ENCODE measurements at regions not wholly inside any gene's neighbourhood (a gene's known extent, or its start where the extent isn't known, plus 50 kb on each side); places are given as distances from the start of the nearest gene placed in this dataset.
"Not testable (repeated sequence)": the region's sequence is repeated elsewhere in the genome, so short reads cannot be mapped to it uniquely, and the experiment has no call there.

DNA sequence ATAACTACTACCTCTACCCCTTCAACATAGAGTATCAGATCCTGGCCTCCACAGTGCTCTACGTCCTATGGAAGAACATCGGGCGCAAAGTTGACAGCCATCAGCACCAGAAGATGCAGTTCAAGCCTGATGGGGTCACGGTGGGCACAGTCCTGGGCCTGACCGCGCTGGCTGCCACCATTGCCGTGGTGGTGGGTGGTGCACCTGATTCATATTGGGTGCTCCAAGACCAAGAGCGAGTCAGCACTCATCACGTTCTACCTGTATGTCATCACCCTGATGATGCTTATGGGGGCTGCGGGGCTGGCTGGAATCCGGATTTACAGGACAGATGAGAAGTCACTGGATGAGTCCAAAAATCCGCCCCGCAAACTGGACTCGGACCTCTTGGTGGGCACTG, 846.4 kb downstream of the RPIA start:
- not testable (repeated sequence) for H3K23ac ChIP-seq (ENCODE audit: low read depth, low read length, poor library complexity); H3K18ac ChIP-seq (ENCODE audit: low read length); H3K14ac ChIP-seq (ENCODE audit: low read length); H3K27ac ChIP-seq (replicated peaks; ENCODE audit: low read length); DNase-seq (ENCODE audit: low spot score); H2BK15ac ChIP-seq (ENCODE audit: low read length); H3K9me3 ChIP-seq (replicated peaks in 1 of 2; ENCODE audit: control insufficient read depth in 2 of 2, insufficient read depth in 1 of 2, low read depth in 1 of 2, low read length in 2 of 2); H3K27me3 ChIP-seq (ENCODE audit: control insufficient read depth in 3 of 3, insufficient read depth in 3 of 3, low read depth in 1 of 3, low read length in 3 of 3); H2BK5ac ChIP-seq (ENCODE audit: low read length); H3K79me1 ChIP-seq (ENCODE audit: low read depth, low read length); H3K36me3 ChIP-seq (replicated peaks in 1 of 2; ENCODE audit: control insufficient read depth in 2 of 2, insufficient read depth in 2 of 2, low read length in 2 of 2); H3K9ac ChIP-seq (ENCODE audit: low read depth, low read length, poor library complexity); H3K4ac ChIP-seq (ENCODE audit: low read length); H2AK5ac ChIP-seq (ENCODE audit: low read depth, low read length); H3K4me1 ChIP-seq (ENCODE audit: control insufficient read depth in 2 of 2, insufficient read depth in 1 of 2, low read depth in 1 of 2, low read length in 2 of 2); H3K4me2 ChIP-seq (ENCODE audit: insufficient read depth, low read length, poor library complexity, severe bottlenecking); H4K8ac ChIP-seq (ENCODE audit: low read depth, low read length); H2BK120ac ChIP-seq (ENCODE audit: low read depth, low read length); H4K91ac ChIP-seq (ENCODE audit: low read depth, low read length, poor library complexity); H2AFZ ChIP-seq (ENCODE audit: low read length); H2BK12ac ChIP-seq (ENCODE audit: low read length); H3K4me3 ChIP-seq (ENCODE audit: low read length in 2 of 2)
- no CpG with 5 or more reads among the region's 14 CpGs for WGBS, 2 donors (ENCODE audit: extremely low coverage in 2 of 2, insufficient read length in 2 of 2, insufficient replicate concordance in 1 of 2)

DNA sequence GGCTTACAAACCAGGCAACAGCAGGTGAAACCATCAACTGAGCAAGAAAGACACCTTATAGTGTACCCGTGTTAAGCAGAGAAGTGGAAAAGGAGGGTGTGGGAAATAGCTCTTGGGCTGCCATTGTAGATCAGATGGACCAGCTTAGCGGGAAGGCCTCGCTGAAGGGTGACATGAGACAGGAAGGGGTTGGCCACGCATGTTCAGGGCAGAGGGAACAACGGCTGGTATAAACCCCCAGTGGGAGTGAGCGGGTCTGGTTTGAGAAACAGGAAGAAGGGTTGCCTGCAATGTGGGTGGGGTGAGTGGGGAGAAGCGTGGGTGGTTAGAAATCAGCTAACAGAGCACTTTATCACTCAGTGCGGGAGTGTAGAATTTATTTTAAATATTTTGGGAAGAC, 852.6 kb downstream of the RPIA start:
- H3K4me3 ChIP-seq (ENCODE audit: low read length in 2 of 2); H2AK5ac ChIP-seq (ENCODE audit: low read depth, low read length); H2BK120ac ChIP-seq (ENCODE audit: low read depth, low read length); DNase-seq (ENCODE audit: low spot score); H3K14ac ChIP-seq (ENCODE audit: low read length); H3K27ac ChIP-seq (replicated peaks; ENCODE audit: low read length); H3K9ac ChIP-seq (ENCODE audit: low read depth, low read length, poor library complexity); H3K9me3 ChIP-seq (replicated peaks in 1 of 2; ENCODE audit: control insufficient read depth in 2 of 2, insufficient read depth in 1 of 2, low read depth in 1 of 2, low read length in 2 of 2); H3K36me3 ChIP-seq (replicated peaks in 1 of 2; ENCODE audit: control insufficient read depth in 2 of 2, insufficient read depth in 2 of 2, low read length in 2 of 2); H3K4me2 ChIP-seq (ENCODE audit: insufficient read depth, low read length, poor library complexity, severe bottlenecking); H2BK5ac ChIP-seq (ENCODE audit: low read length); H4K91ac ChIP-seq (ENCODE audit: low read depth, low read length, poor library complexity); H3K4me1 ChIP-seq (ENCODE audit: control insufficient read depth in 2 of 2, insufficient read depth in 1 of 2, low read depth in 1 of 2, low read length in 2 of 2); H4K8ac ChIP-seq (ENCODE audit: low read depth, low read length); H2BK12ac ChIP-seq (ENCODE audit: low read length); H3K27me3 ChIP-seq (ENCODE audit: control insufficient read depth in 3 of 3, insufficient read depth in 3 of 3, low read depth in 1 of 3, low read length in 3 of 3); H2AFZ ChIP-seq (ENCODE audit: low read length); H3K79me1 ChIP-seq (ENCODE audit: low read depth, low read length); H2BK15ac ChIP-seq (ENCODE audit: low read length); H3K4ac ChIP-seq (ENCODE audit: low read length); H3K23ac ChIP-seq (ENCODE audit: low read depth, low read length, poor library complexity); H3K18ac ChIP-seq (ENCODE audit: low read length): not testable (repeated sequence)
- WGBS, 2 donors (ENCODE audit: extremely low coverage in 2 of 2, insufficient read length in 2 of 2, insufficient replicate concordance in 1 of 2): no CpG with 5 or more reads among the region's 8 CpGs

DNA sequence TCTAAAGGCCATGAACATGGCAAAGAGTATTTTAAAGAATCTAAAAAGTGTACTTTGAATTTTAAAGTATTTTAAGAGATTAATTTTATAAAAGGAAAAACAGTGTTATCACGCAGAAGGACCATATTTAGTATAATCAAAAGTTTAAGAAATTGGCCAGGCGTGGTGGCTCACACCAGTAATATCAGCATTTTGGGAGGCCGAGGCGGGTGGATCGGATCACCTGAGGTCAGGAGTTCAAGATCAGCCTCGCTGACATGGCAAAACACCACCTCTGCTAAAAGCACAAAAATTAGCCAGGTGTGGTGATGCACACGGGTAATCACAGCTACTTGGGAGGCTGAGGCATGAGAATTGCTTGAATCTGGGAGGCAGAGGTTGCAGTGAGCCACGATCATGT, 887.7 kb downstream of the RPIA start:
- H4K8ac ChIP-seq (ENCODE audit: low read depth, low read length); H4K91ac ChIP-seq (ENCODE audit: low read depth, low read length, poor library complexity); H3K79me1 ChIP-seq (ENCODE audit: low read depth, low read length); DNase-seq (ENCODE audit: low spot score); H2AK5ac ChIP-seq (ENCODE audit: low read depth, low read length); H2BK12ac ChIP-seq (ENCODE audit: low read length); H3K27ac ChIP-seq (replicated peaks; ENCODE audit: low read length); H3K9me3 ChIP-seq (replicated peaks in 1 of 2; ENCODE audit: control insufficient read depth in 2 of 2, insufficient read depth in 1 of 2, low read depth in 1 of 2, low read length in 2 of 2); H3K4me3 ChIP-seq (ENCODE audit: low read length in 2 of 2); H2AFZ ChIP-seq (ENCODE audit: low read length); H3K23ac ChIP-seq (ENCODE audit: low read depth, low read length, poor library complexity); H3K27me3 ChIP-seq (ENCODE audit: control insufficient read depth in 3 of 3, insufficient read depth in 3 of 3, low read depth in 1 of 3, low read length in 3 of 3); H3K18ac ChIP-seq (ENCODE audit: low read length); H2BK15ac ChIP-seq (ENCODE audit: low read length); H2BK5ac ChIP-seq (ENCODE audit: low read length); H3K4me1 ChIP-seq (ENCODE audit: control insufficient read depth in 2 of 2, insufficient read depth in 1 of 2, low read depth in 1 of 2, low read length in 2 of 2); H3K14ac ChIP-seq (ENCODE audit: low read length); H3K4me2 ChIP-seq (ENCODE audit: insufficient read depth, low read length, poor library complexity, severe bottlenecking); H3K9ac ChIP-seq (ENCODE audit: low read depth, low read length, poor library complexity); H3K4ac ChIP-seq (ENCODE audit: low read length); H2BK120ac ChIP-seq (ENCODE audit: low read depth, low read length); H3K36me3 ChIP-seq (replicated peaks in 1 of 2; ENCODE audit: control insufficient read depth in 2 of 2, insufficient read depth in 2 of 2, low read length in 2 of 2): not testable (repeated sequence)
- WGBS, 2 donors (ENCODE audit: extremely low coverage in 2 of 2, insufficient read length in 2 of 2, insufficient replicate concordance in 1 of 2): no CpG with 5 or more reads among the region's 8 CpGs

DNA sequence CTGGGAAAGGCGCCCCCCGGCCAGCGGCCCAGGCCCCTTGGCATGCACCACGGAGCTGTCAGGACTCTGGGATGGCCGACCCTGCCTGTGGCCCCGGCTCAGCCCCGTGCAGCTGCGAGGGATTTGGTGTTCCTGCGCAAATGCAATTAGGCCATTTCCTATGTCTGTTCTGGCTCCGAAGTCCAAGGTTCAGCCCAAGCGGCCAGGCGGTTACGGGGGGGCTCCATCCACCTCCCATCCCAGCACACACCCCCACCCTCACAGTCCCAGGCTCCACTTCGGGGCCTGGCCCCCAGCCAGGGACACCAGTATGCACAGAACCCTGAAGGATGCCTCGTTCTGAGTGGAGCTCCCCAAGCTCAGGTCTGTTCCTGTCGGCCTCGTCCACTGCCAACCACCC, 891.3 kb downstream of the RPIA start:
- not testable (repeated sequence) for H3K14ac ChIP-seq (ENCODE audit: low read length); H3K18ac ChIP-seq (ENCODE audit: low read length); H4K8ac ChIP-seq (ENCODE audit: low read depth, low read length); H2BK120ac ChIP-seq (ENCODE audit: low read depth, low read length); H3K23ac ChIP-seq (ENCODE audit: low read depth, low read length, poor library complexity); H2BK12ac ChIP-seq (ENCODE audit: low read length); H3K27me3 ChIP-seq (ENCODE audit: control insufficient read depth in 3 of 3, insufficient read depth in 3 of 3, low read depth in 1 of 3, low read length in 3 of 3); H3K4me3 ChIP-seq (ENCODE audit: low read length in 2 of 2); H3K9ac ChIP-seq (ENCODE audit: low read depth, low read length, poor library complexity); H3K4me2 ChIP-seq (ENCODE audit: insufficient read depth, low read length, poor library complexity, severe bottlenecking); H3K4me1 ChIP-seq (ENCODE audit: control insufficient read depth in 2 of 2, insufficient read depth in 1 of 2, low read depth in 1 of 2, low read length in 2 of 2); H3K36me3 ChIP-seq (replicated peaks in 1 of 2; ENCODE audit: control insufficient read depth in 2 of 2, insufficient read depth in 2 of 2, low read length in 2 of 2); H2AFZ ChIP-seq (ENCODE audit: low read length); H3K9me3 ChIP-seq (replicated peaks in 1 of 2; ENCODE audit: control insufficient read depth in 2 of 2, insufficient read depth in 1 of 2, low read depth in 1 of 2, low read length in 2 of 2); H3K27ac ChIP-seq (replicated peaks; ENCODE audit: low read length); H2BK5ac ChIP-seq (ENCODE audit: low read length); H2BK15ac ChIP-seq (ENCODE audit: low read length); H2AK5ac ChIP-seq (ENCODE audit: low read depth, low read length); H3K4ac ChIP-seq (ENCODE audit: low read length); DNase-seq (ENCODE audit: low spot score); H4K91ac ChIP-seq (ENCODE audit: low read depth, low read length, poor library complexity); H3K79me1 ChIP-seq (ENCODE audit: low read depth, low read length)
- WGBS, 2 donors (ENCODE audit: extremely low coverage in 2 of 2, insufficient read length in 2 of 2, insufficient replicate concordance in 1 of 2): no CpG with 5 or more reads among the region's 17 CpGs

All from neuronal stem cell (in vitro differentiated cells).